ENCODE measurements at regions not wholly inside any gene's neighbourhood (a gene's known extent, or its start where the extent isn't known, plus 50 kb on each side); places are given as distances from the start of the nearest gene placed in this dataset.

DNA sequence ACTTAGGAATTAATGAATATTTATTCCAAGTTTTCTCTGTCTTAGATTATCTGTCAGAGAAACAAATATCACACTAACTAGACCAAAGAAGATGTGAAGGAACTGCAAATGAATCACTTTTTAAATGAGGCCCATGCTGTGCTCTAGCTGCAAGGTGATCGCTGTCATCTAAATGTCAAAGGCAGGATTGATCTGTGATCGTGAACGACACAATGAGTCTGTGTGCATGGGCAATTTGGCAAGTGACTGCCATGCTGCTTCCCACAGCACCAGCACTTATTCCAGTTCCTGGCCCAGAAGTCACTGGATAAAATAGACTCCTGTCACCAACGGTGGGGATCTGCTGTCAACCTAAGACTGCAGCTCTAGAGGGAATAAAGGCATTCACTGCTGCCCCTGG is 141.2 kb downstream of the TRIM36 start:
- TF ChIP-seq, protein P1, sequence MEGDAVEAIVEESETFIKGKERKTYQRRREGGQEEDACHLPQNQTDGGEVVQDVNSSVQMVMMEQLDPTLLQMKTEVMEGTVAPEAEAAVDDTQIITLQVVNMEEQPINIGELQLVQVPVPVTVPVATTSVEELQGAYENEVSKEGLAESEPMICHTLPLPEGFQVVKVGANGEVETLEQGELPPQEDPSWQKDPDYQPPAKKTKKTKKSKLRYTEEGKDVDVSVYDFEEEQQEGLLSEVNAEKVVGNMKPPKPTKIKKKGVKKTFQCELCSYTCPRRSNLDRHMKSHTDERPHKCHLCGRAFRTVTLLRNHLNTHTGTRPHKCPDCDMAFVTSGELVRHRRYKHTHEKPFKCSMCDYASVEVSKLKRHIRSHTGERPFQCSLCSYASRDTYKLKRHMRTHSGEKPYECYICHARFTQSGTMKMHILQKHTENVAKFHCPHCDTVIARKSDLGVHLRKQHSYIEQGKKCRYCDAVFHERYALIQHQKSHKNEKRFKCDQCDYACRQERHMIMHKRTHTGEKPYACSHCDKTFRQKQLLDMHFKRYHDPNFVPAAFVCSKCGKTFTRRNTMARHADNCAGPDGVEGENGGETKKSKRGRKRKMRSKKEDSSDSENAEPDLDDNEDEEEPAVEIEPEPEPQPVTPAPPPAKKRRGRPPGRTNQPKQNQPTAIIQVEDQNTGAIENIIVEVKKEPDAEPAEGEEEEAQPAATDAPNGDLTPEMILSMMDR (conservative IDR thresholded peaks at IDR 0.05 in 1 of 2, IDR thresholded peaks at IDR 0.05 in 1 of 2; ENCODE audit: extremely low read depth in 1 of 2, insufficient read depth in 1 of 2, low read depth in 1 of 2, low read length in 2 of 2) = no peak
- TF ChIP-seq EZH2 (IDR thresholded peaks at IDR 0.05; ENCODE audit: borderline replicate concordance, low read length) = no peak
